H1 (cell line): ENCODE measurements at regions not wholly inside any gene's neighbourhood (a gene's known extent, or its start where the extent isn't known, plus 50 kb on each side); places are given as distances from the start of the nearest gene placed in this dataset.

Experiments used
- CTCF ChIA-PET: fragments of 300-600 bp; sonication (Branson Sonifier 250); formaldehyde crosslinking; loops from one replicate; lab custom pipeline; 2021; ENCODE audit not compliant: partially characterized antibody; lab: Charles Lee
- POLR2A ChIA-PET: fragments of 300-600 bp; sonication (Branson Sonifier 250); formaldehyde crosslinking; loops from one replicate; lab custom pipeline; 2021; ENCODE audit warnings: inconsistent platforms; ENCODE audit not compliant: partially characterized antibody; lab: Charles Lee
- DNase-seq, 2 experiments: peaks; one replicate each; pipeline versions ENCODE4 v3.0.0 to v3.0.0-alpha.2; 2010 to 2022; ENCODE audit warnings: low spot score in 2 of 2, low read depth in 1 of 2, mixed read lengths in 1 of 2
- FAIRE-seq: peaks from 2 replicates; lab custom pipeline; 2011; peaks lifted over from hg19 to GRCh38; lab: Jason Lieb, UNC
- H2AFZ ChIP-seq: 2 replicates; pipeline ENCODE4 v1.8.1; 2012; ENCODE audit warnings: low read length, inconsistent platforms
- H2AK5ac ChIP-seq: 2 replicates; pipeline ENCODE4 v1.6.1; 2013; ENCODE audit warnings: low read depth, low read length
- H2BK120ac ChIP-seq: replicated peaks from 2 replicates; pipeline ENCODE3; 2013; ENCODE audit warnings: low read depth, low read length, inconsistent platforms
- H2BK12ac ChIP-seq: 2 replicates; pipeline ENCODE4 v1.6.1; 2013; ENCODE audit warnings: low read depth, low read length
- H2BK15ac ChIP-seq: 2 replicates; pipeline ENCODE4 v1.6.1; 2013; ENCODE audit warnings: low read length
- H2BK20ac ChIP-seq: 2 replicates; pipeline ENCODE4 v1.6.1; 2013; ENCODE audit warnings: low read length
- H2BK5ac ChIP-seq: 2 replicates; pipeline ENCODE4 v1.6.1; 2013; ENCODE audit warnings: low read depth, low read length
- H3K14ac ChIP-seq: 2 replicates; pipeline ENCODE4 v1.6.1; 2013; ENCODE audit warnings: inconsistent platforms; ENCODE audit not compliant: insufficient read length
- H3K18ac ChIP-seq: 2 replicates; pipeline ENCODE4 v1.6.1; 2013; ENCODE audit warnings: low read length; ENCODE audit errors: extremely low read depth
- H3K23ac ChIP-seq: 2 replicates; pipeline ENCODE4 v1.6.1; 2013; ENCODE audit warnings: inconsistent platforms; ENCODE audit not compliant: insufficient read length
- H3K23me2 ChIP-seq: 2 replicates; pipeline ENCODE4 v1.6.1; 2013; ENCODE audit warnings: low read depth, low read length
- H3K27ac ChIP-seq: 2 replicates; pipeline ENCODE4 v1.6.1; 2011; ENCODE audit warnings: low read depth, low read length, inconsistent platforms
- H3K27me3 ChIP-seq, 4 experiments: replicated peaks in 1 of 4; 1 replicate in 1 of 4; 2 replicates in 3 of 4; pipeline versions ENCODE4 v1.6.1 to v1.8.1; 2011 to 2013; ENCODE audit warnings: low read length in 3 of 4, mild to moderate bottlenecking in 3 of 4, inconsistent platforms in 2 of 4, mixed read lengths in 2 of 4, moderate library complexity in 1 of 4; ENCODE audit not compliant: control insufficient read depth in 3 of 4, insufficient read depth in 3 of 4; ENCODE audit errors: extremely low read depth in 1 of 4
- H3K36me3 ChIP-seq, 4 experiments: 2 replicates each; pipeline versions ENCODE4 v1.6.1 to v1.8.1; 2011 to 2013; ENCODE audit warnings: mild to moderate bottlenecking in 4 of 4, low read length in 3 of 4, moderate library complexity in 2 of 4, control low read depth in 1 of 4, inconsistent platforms in 1 of 4; ENCODE audit not compliant: insufficient read depth in 4 of 4, control insufficient read depth in 2 of 4
- H3K4ac ChIP-seq: replicated peaks from 2 replicates; pipeline ENCODE3; 2013; ENCODE audit warnings: low read length, low read depth, mixed read lengths, inconsistent platforms; ENCODE audit not compliant: insufficient read length
- H3K4me1 ChIP-seq, 4 experiments: replicated peaks in 1 of 4; 1 replicate in 1 of 4; 2 replicates in 3 of 4; pipeline versions ENCODE4 v1.6.1 to v1.8.1; 2011 to 2013; ENCODE audit warnings: low read length in 3 of 4, inconsistent platforms in 2 of 4, mixed read lengths in 1 of 4; ENCODE audit not compliant: insufficient read depth in 4 of 4, control insufficient read depth in 3 of 4
- H3K4me2 ChIP-seq, 2 experiments: 2 replicates each; pipeline versions ENCODE4 v1.6.1 to v1.8.1; 2011 to 2013; ENCODE audit warnings: low read depth in 2 of 2, low read length in 2 of 2, control low read depth in 1 of 2, inconsistent platforms in 1 of 2, mild to moderate bottlenecking in 1 of 2; ENCODE audit not compliant: insufficient read depth in 1 of 2
- H3K4me3 ChIP-seq, 4 experiments: fragments of 200-600, 300-600 bp in 1 of 4; sonication (generic), shearing (Covaris generic), sonication (Bioruptor Twin) in 1 of 4; 2 replicates each; pipeline versions ENCODE4 v1.5.1 to v1.8.1; 2011 to 2016; ENCODE audit warnings: low read length in 4 of 4, low read depth in 3 of 4, control low read depth in 2 of 4, inconsistent platforms in 2 of 4, mild to moderate bottlenecking in 2 of 4, mixed read lengths in 1 of 4, moderate library complexity in 1 of 4; ENCODE audit not compliant: insufficient read depth in 2 of 4; ENCODE audit errors: extremely low read depth in 1 of 4
- H3K56ac ChIP-seq: replicated peaks from 2 replicates; pipeline ENCODE3; 2013; ENCODE audit warnings: low read depth, mild to moderate bottlenecking, mixed read lengths, low read length, inconsistent platforms; ENCODE audit not compliant: insufficient read length
- H3K79me1 ChIP-seq: 2 replicates; pipeline ENCODE4 v1.6.1; 2013; ENCODE audit warnings: low read depth, low read length, control low read depth
- H3K79me2 ChIP-seq, 2 experiments: 2 replicates each; pipeline versions ENCODE4 v1.6.1 to v1.8.1; 2012 to 2013; ENCODE audit warnings: low read length in 2 of 2, mild to moderate bottlenecking in 2 of 2, inconsistent platforms in 1 of 2; ENCODE audit not compliant: insufficient read depth in 2 of 2, control insufficient read depth in 1 of 2
- H3K9ac ChIP-seq, 4 experiments: replicated peaks in 1 of 4; 1 replicate in 1 of 4; 2 replicates in 3 of 4; pipeline versions ENCODE4 v1.6.1 to v1.8.1; 2011 to 2013; ENCODE audit warnings: low read depth in 3 of 4, low read length in 3 of 4, control low read depth in 2 of 4, mild to moderate bottlenecking in 2 of 4, moderate library complexity in 2 of 4, inconsistent platforms in 1 of 4; ENCODE audit errors: extremely low read depth in 1 of 4
- H3K9me3 ChIP-seq, 2 experiments: 2 replicates each; pipeline versions ENCODE4 v1.6.1 to v1.8.1; 2012 to 2013; ENCODE audit warnings: mild to moderate bottlenecking in 2 of 2, moderate library complexity in 2 of 2, control low read depth in 1 of 2, inconsistent platforms in 1 of 2, low read depth in 1 of 2, low read length in 1 of 2, mixed read lengths in 1 of 2; ENCODE audit not compliant: insufficient read depth in 2 of 2
- H4K20me1 ChIP-seq, 2 experiments: replicated peaks in 1 of 2; 2 replicates each; pipeline versions ENCODE3 to v1.8.1; 2011 to 2013; ENCODE audit warnings: inconsistent platforms in 2 of 2, low read length in 2 of 2, mild to moderate bottlenecking in 1 of 2; ENCODE audit not compliant: insufficient read depth in 2 of 2, control insufficient read depth in 1 of 2
- H4K5ac ChIP-seq: 2 replicates; pipeline ENCODE4 v1.6.1; 2013; ENCODE audit warnings: low read length, low read depth, mixed read lengths, inconsistent platforms; ENCODE audit not compliant: insufficient read length
- H4K8ac ChIP-seq: 2 replicates; pipeline ENCODE4 v1.8.0; 2013; ENCODE audit warnings: mild to moderate bottlenecking, moderate library complexity, low read length, inconsistent platforms; ENCODE audit not compliant: insufficient read depth; ENCODE audit errors: extremely low read depth
- H4K91ac ChIP-seq: replicated peaks from 2 replicates; pipeline ENCODE3; 2013; ENCODE audit warnings: low read length, mixed read lengths, inconsistent platforms; ENCODE audit not compliant: insufficient read length
- CBX8 ChIP-seq: fragments of 300-800, 300-1000 bp; sonication (generic); IDR thresholded peaks from 2 replicates; pipeline ENCODE4 v1.7.1; 2016; ENCODE audit warnings: low read depth, low read length, borderline replicate concordance
- CTBP2 ChIP-seq: IDR thresholded peaks from 2 replicates; pipeline ENCODE4 v1.7.0; 2011; ENCODE audit warnings: borderline replicate concordance, mild to moderate bottlenecking, moderate library complexity, mixed read lengths, low read length; ENCODE audit not compliant: insufficient read depth, insufficient read length
- EGR1 ChIP-seq: IDR thresholded peaks from 2 replicates; pipeline ENCODE4 v1.6.1; 2011; ENCODE audit warnings: low read depth, low read length, borderline replicate concordance
- EZH2 ChIP-seq: fragments of 200-600 bp; sonication (generic); IDR thresholded peaks from 2 replicates; pipeline ENCODE4 v1.7.1; 2012; ENCODE audit warnings: low read depth, mild to moderate bottlenecking, moderate library complexity, low read length, inconsistent platforms; ENCODE audit not compliant: severe bottlenecking
- HDAC2 ChIP-seq, 2 experiments: fragments of 300-600 bp in 1 of 2; sonication (generic) in 1 of 2; IDR thresholded peaks; 2 replicates each; pipeline ENCODE4 v1.6.1; 2011 to 2012; ENCODE audit warnings: low read depth in 2 of 2, low read length in 2 of 2, mild to moderate bottlenecking in 2 of 2, moderate library complexity in 2 of 2, borderline replicate concordance in 1 of 2, inconsistent platforms in 1 of 2
- NANOG ChIP-seq: IDR thresholded peaks from 2 replicates; pipeline ENCODE4 v1.6.1; 2011; ENCODE audit warnings: low read length, low read depth, mild to moderate bottlenecking, inconsistent platforms; ENCODE audit not compliant: insufficient read depth, poor library complexity, severe bottlenecking
- RNF2 ChIP-seq: fragments of 200-900, 300-1000 bp; sonication (generic); IDR thresholded peaks from 2 replicates; pipeline ENCODE4 v1.7.1; 2016; ENCODE audit warnings: borderline replicate concordance, low read depth, mild to moderate bottlenecking, antibody characterized with exemption, low read length; ENCODE audit not compliant: poor library complexity, severe bottlenecking; ENCODE audit errors: missing control alignments
- RXRA ChIP-seq: IDR thresholded peaks from 2 replicates; pipeline ENCODE4 v1.6.1; 2011; ENCODE audit warnings: low read depth, mild to moderate bottlenecking, low read length, moderate library complexity; ENCODE audit not compliant: insufficient read depth
- SIX5 ChIP-seq: IDR thresholded peaks from 2 replicates; pipeline ENCODE4 v1.6.1; 2011; ENCODE audit warnings: mild to moderate bottlenecking, low read depth, low read length
- TAF1 ChIP-seq: IDR thresholded peaks from 2 replicates; pipeline ENCODE4 v1.6.1; 2011; ENCODE audit warnings: mild to moderate bottlenecking, low read depth, low read length
- TEAD4 ChIP-seq: IDR thresholded peaks from 2 replicates; pipeline ENCODE4 v1.6.1; 2012; ENCODE audit warnings: low read depth, low read length, inconsistent platforms, mixed read lengths
- YY1 ChIP-seq: IDR thresholded peaks from 2 replicates; pipeline ENCODE4 v1.6.1; 2011; ENCODE audit warnings: low read depth, mild to moderate bottlenecking, low read length
- WGBS, 2 experiments: shearing (Covaris generic) in 1 of 2; methylation state at CpG; one replicate each; pipeline versions ENCODE4 v1.1.6 to v1.1.7; 2013 to 2015; ENCODE audit warnings: low lambda C conversion rate in 2 of 2, mixed read lengths in 2 of 2, inconsistent platforms in 1 of 2, low coverage in 1 of 2, missing lambda C conversion rate in 1 of 2; ENCODE audit not compliant: insufficient replicate concordance in 2 of 2, insufficient coverage in 1 of 2, insufficient read length in 1 of 2; ENCODE audit errors: extremely low coverage in 1 of 2, missing lambda C conversion rate in 1 of 2; 5-methylcytosine and 5-hydroxymethylcytosine counted together

DNA sequence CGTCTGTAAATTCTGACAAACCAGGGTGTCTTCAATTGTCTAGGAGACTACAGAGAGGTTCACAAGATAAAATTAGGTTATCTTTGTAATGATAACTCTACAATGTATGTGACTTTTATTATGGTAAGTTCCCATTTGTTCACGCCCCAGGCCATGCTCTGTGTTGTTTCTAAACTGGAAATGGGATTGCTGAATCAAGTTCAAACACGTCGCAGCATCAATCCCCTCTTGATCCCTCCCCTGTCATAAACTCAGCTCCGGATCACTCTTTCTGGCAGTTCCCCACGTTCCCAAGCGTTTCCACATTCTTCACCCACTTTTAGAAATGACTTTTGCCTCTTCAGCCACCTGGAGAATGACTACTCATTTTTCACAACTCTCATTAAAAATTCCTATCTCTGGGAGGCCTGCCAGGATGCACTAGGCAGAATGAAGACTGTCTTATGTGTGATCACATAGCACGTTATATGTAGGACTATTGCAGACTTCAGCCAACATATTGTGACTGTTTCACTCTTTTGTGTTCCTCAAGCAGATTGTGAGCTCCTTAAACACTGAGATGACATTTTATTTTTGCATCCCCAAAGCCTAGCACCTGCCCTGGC, 1124.2 kb upstream of the WWC1 start:
- H2BK5ac ChIP-seq = no peak overlapping the region
- no peaks in the 10 kb centered on the region for H3K4me1 ChIP-seq
- no peaks in the 10 kb centered on the region for H3K23me2 ChIP-seq
- H2BK20ac ChIP-seq = no peak overlapping the region
- no peaks in the 10 kb centered on the region for H3K27me3 ChIP-seq
- H2AK5ac ChIP-seq = no peak overlapping the region
- H4K5ac ChIP-seq = no peak overlapping the region
- no peak overlapping the region for H3K14ac ChIP-seq
- DNase-seq = no peak
- H3K4me2 ChIP-seq = no peak overlapping the region
- H2AFZ ChIP-seq = no peak overlapping the region
- ChIA-PET POLR2A (no interaction called here), CTCF (interaction anchor here (0.6 kb wide), 1 partner anchor 119 kb away, joined by 3 read pairs; no protein-coding TSS in a partner anchor)
- no peak overlapping the region for H3K23ac ChIP-seq
- H4K20me1 ChIP-seq = no peaks in the 10 kb centered on the region
- no peak overlapping the region for H2BK120ac ChIP-seq
- WGBS, 2 experiments = 90% methylated on average over 8 of the region's 8 CpGs; no CpG with 5 or more reads in 1 of the 2 experiments
- H4K91ac ChIP-seq = no peak overlapping the region
- no peak for FAIRE-seq
- no peak overlapping the region for H3K27ac ChIP-seq
- no peak overlapping the region for H3K4me3 ChIP-seq
- no peak overlapping the region for H3K56ac ChIP-seq
- no peak overlapping the region for H4K8ac ChIP-seq
- no peaks in the 10 kb centered on the region for H3K9me3 ChIP-seq
- H3K9ac ChIP-seq = no peak overlapping the region
- H3K4ac ChIP-seq = no peak overlapping the region
- H2BK15ac ChIP-seq = no peak overlapping the region
- no peak overlapping the region for H3K18ac ChIP-seq
- no peaks in the 10 kb centered on the region for H3K79me2 ChIP-seq
- no peaks in the 10 kb centered on the region for H3K36me3 ChIP-seq
- no peaks in the 10 kb centered on the region for H3K79me1 ChIP-seq
- no peak overlapping the region for H2BK12ac ChIP-seq
- no peak for TF ChIP-seq RNF2
- no peak for TF ChIP-seq TAF1
- TF ChIP-seq EZH2 = no peak
- TF ChIP-seq HDAC2 (IDR thresholded peaks at IDR 0.05; ENCODE audit: borderline replicate concordance in 1 of 2, low read depth in 2 of 2, low read length in 2 of 2) = no peak
- no peak for TF ChIP-seq EGR1
- no peak for TF ChIP-seq CTBP2
- TF ChIP-seq RXRA = no peak
- no peak for TF ChIP-seq TEAD4
- no peak for TF ChIP-seq SIX5
- no peak for TF ChIP-seq CBX8
- no peak for TF ChIP-seq YY1
- no peak for TF ChIP-seq NANOG
